ENCODE measurements at regions not wholly inside any gene's neighbourhood (a gene's known extent, or its start where the extent isn't known, plus 50 kb on each side); places are given as distances from the start of the nearest gene placed in this dataset.
A peak's percentile ranks its signal among the peaks of the same experiment; 100 is the strongest.
"Not testable (repeated sequence)": the region's sequence is repeated elsewhere in the genome, so short reads cannot be mapped to it uniquely, and the experiment has no call there.

GRCh38 chr2:13227578-13227977 is 510.8 kb downstream of the TRIB2 start:
- DNase-seq (ENCODE audit: low spot score): no peak
- in situ Hi-C loops (cut with HindIII; ENCODE audit: low sequenced_read_pairs): no loop called here

GRCh38 chr2:13230221-13230620 is 513.5 kb downstream of the TRIB2 start:
- DNase-seq (ENCODE audit: low spot score): no peak

GRCh38 chr2:13240061-13240460 is 523.3 kb downstream of the TRIB2 start:
- no peak for DNase-seq (ENCODE audit: low spot score)
- in situ Hi-C loops (cut with HindIII; ENCODE audit: low sequenced_read_pairs): no loop called here

More at GRCh38 chr2:13230221-13230620, 513.5 kb downstream of the TRIB2 start:
- in situ Hi-C loops (cut with HindIII; ENCODE audit: low sequenced_read_pairs): no loop called here

DNA sequence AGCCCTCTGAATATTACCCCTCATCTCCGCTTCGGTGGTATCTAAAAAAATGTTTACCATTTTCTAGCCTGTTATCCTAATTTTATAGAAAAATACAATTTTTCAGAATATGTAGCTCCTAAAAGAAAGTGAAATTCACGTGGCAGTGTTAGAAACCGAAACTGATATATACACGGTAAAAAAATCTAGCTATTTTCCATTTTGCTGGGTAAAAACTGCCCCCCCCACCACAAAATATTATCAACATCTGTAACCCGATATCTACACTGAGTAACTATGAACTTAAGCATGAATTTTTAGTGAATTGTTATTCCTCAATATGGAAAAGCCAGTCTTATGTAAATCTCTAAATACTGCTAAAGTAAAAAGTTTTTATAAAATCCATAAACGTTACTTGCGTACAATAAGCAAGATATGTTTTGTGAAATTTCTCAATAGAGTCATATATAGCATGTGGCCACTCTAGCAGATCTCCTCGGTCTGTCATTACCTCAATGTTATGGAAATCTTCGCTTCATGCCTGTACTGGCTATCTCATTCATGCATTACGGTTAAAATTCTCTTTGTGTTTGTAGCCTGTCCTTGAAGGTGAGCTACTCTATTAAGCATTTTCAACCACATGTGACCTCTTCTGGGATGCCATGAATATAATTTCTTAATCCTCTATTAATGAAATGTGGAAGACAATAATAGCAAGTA is 524.2 kb downstream of the TRIB2 start:
- in situ Hi-C loops (cut with HindIII; ENCODE audit: low sequenced_read_pairs): no loop called here
- DNase-seq (ENCODE audit: low spot score): no peak

DNA sequence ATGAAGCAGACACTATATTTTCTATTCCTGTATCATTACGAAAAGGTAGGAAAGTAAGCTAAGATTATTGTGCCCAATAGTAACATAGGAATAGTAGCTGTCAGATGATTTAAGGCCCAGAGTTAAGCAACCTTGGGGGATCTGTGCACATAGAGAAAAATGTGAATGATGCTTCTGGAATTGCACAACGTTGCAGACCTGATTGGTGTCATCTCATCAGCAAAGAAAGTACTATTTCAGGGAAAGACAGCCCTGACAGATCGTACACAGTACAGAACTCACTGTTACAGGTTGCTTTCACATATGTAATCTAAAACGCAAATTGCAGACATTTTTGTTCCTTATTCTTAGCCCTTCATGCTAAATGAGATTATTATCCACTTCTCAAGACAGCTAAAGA is 535.9 kb downstream of the TRIB2 start:
- in situ Hi-C loops (cut with HindIII; ENCODE audit: low sequenced_read_pairs): no loop called here
- DNase-seq (ENCODE audit: low spot score): no peak

GRCh38 chr2:13255485-13255884 is 538.7 kb downstream of the TRIB2 start:
- in situ Hi-C loops (cut with HindIII; ENCODE audit: low sequenced_read_pairs): no loop called here
- no peak for DNase-seq (ENCODE audit: low spot score)

GRCh38 chr2:13260402-13260801 is 543.7 kb downstream of the TRIB2 start:
- in situ Hi-C loops (cut with HindIII; ENCODE audit: low sequenced_read_pairs): no loop called here
- DNase-seq (ENCODE audit: low spot score): no peak

GRCh38 chr2:13266166-13266565 is 549.4 kb downstream of the TRIB2 start:
- DNase-seq (ENCODE audit: low spot score): no peak
- in situ Hi-C loops (cut with HindIII; ENCODE audit: low sequenced_read_pairs): no loop called here

DNA sequence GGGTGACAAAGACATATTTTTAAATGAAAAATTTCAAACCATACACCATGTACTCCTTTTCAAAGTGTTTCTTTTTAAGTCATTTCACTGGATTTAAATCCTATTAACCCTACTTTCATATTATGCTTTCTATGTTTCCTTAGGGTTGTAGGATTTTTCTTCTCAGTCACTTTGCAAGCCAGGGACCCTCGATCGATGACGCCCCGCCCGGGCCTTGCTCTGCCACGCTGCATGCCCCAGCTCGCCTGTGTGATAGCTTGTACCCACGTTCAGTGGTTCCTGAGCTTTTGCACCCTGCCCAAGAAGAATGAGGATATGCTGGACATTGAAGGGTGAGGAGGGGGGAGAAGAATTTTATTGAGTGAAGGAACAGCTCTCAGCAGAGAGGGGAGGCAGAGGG is 568.0 kb downstream of the TRIB2 start:
- DNase-seq (ENCODE audit: low spot score): no peak

GRCh38 chr2:13289310-13289709 is 572.6 kb downstream of the TRIB2 start:
- in situ Hi-C loops (cut with HindIII; ENCODE audit: low sequenced_read_pairs): no loop called here
- DNase-seq (ENCODE audit: low spot score): no peak

More for the DNA sequence above, 568.0 kb downstream of the TRIB2 start:
- in situ Hi-C loops (cut with HindIII; ENCODE audit: low sequenced_read_pairs): no loop called here

- in situ Hi-C loops (cut with HindIII; ENCODE audit: low sequenced_read_pairs); DNase-seq (ENCODE audit: low spot score): not testable (repeated sequence)
Measured at GRCh38 chr2:13308478-13308805, 591.7 kb downstream of the TRIB2 start.

DNA sequence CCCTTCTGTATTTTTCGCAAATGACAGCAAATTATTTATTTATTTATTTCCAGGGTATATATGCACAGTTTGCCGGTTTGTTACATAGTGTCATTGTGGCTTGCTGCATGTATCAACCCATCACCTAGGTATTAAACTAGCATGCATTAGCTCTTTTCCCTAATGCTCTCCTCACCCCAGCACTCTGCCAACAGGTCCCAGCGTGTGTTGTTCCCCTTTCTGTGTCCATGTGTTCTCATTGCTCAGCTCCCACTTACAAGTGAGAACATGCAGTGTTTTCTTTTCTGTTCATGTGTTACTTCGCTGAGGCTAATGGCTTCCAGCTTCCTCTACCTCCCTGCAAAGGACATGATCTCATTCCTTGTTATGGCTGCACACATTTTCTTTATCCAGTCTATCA is 592.3 kb downstream of the TRIB2 start:
- in situ Hi-C loops (cut with HindIII; ENCODE audit: low sequenced_read_pairs): no loop called here
- DNase-seq (ENCODE audit: low spot score): no peak

GRCh38 chr2:13332060-13332459 is 615.3 kb downstream of the TRIB2 start:
- DNase-seq (ENCODE audit: low spot score): no peak
- in situ Hi-C loops (cut with HindIII; ENCODE audit: low sequenced_read_pairs): no loop called here

DNA sequence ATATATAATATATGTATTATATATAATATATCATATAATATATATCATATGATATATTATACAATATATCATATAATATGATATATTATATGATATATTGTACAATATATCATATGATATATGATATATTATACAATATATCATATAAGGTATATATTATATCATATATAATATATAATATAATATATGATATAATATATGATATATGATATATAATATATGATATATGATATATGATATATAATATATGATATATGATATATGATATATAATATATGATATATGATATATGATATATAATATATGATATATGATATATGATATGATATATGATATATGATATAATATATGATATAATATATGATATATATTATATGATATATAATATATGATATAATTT is 617.3 kb downstream of the TRIB2 start:
- in situ Hi-C loops (cut with HindIII; ENCODE audit: low sequenced_read_pairs): not testable (repeated sequence)
- DNase-seq (ENCODE audit: low spot score): peak; percentile 32

- in situ Hi-C loops (cut with HindIII; ENCODE audit: low sequenced_read_pairs): no loop called here
- no peak for DNase-seq (ENCODE audit: low spot score)
Measured at GRCh38 chr2:13334545-13334944, 617.8 kb downstream of the TRIB2 start.

GRCh38 chr2:13335862-13336535 is 619.3 kb downstream of the TRIB2 start:
- in situ Hi-C loops (cut with HindIII; ENCODE audit: low sequenced_read_pairs): no loop called here
- DNase-seq (ENCODE audit: low spot score): no peak

GRCh38 chr2:13351068-13351467 is 634.3 kb downstream of the TRIB2 start:
- in situ Hi-C loops (cut with HindIII; ENCODE audit: low sequenced_read_pairs): no loop called here

GRCh38 chr2:13353083-13353482 is 636.3 kb downstream of the TRIB2 start:
- in situ Hi-C loops (cut with HindIII; ENCODE audit: low sequenced_read_pairs): no loop called here
- no peak for DNase-seq (ENCODE audit: low spot score)

More at GRCh38 chr2:13351068-13351467, 634.3 kb downstream of the TRIB2 start:
- no peak for DNase-seq (ENCODE audit: low spot score)

- DNase-seq (ENCODE audit: low spot score): no peak
- in situ Hi-C loops (cut with HindIII; ENCODE audit: low sequenced_read_pairs): no loop called here
Measured at GRCh38 chr2:13354031-13354430, 637.3 kb downstream of the TRIB2 start.

DNA sequence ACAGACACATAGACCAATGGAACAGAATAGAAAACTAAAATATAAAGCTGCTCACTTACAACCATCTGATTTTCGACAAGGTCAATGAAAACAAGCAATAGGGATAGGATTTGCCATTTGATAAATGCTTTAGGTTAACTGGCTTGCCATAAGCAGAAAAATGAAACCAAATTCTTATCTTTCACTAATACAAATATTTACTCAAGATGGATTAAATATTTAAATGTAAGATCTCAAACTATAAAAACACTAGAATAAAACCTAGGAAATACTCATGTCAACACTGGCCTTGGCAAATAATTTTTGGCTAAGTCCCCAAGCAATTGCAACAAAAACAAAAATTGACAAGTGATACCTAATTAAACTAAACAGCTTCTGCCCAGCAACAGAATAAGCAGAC is 665.2 kb downstream of the TRIB2 start:
- in situ Hi-C loops (cut with HindIII; ENCODE audit: low sequenced_read_pairs); DNase-seq (ENCODE audit: low spot score): not testable (repeated sequence)

DNA sequence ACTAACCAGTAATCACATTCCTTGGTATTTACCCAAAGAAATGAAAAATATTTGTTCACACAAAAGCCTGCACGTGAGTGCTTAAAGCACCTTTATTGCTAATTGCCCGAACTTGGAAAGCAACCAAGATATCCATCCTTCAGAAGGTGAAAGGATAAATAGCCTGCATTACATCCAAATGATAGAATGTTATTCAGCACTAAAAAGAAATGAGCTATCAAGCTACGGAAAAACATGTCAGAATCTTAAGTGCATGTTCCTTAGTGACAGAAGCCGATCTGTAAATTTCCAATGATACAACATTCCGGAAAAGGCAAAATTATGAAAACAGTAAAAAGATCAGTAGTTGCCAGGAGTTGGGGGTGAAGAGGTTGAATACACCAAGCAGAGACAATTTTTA is 672.4 kb downstream of the TRIB2 start:
- in situ Hi-C loops (cut with HindIII; ENCODE audit: low sequenced_read_pairs); DNase-seq (ENCODE audit: low spot score): not testable (repeated sequence)
